ENCODE measurements at regions not wholly inside any gene's neighbourhood (a gene's known extent, or its start where the extent isn't known, plus 50 kb on each side); places are given as distances from the start of the nearest gene placed in this dataset.
A peak's percentile ranks its signal among the peaks of the same experiment; 100 is the strongest.

- ATAC-seq (ENCODE audit: low read depth): 0 out of 3 replicates have a peak, but pooled peaks have one; percentile 17
- Histone ChIP-seq H3K36me3 (ENCODE audit: low read depth) (no peaks in the 10 kb centered on the region), H3K4me3 (ENCODE audit: severe bottlenecking) (no peak overlapping the region), H3K4me1 (ENCODE audit: insufficient read depth, poor library complexity, severe bottlenecking) (no peaks in the 10 kb centered on the region), H3K27ac (ENCODE audit: poor library complexity, severe bottlenecking) (no peak overlapping the region), H3K27me3 (ENCODE audit: insufficient read depth, poor library complexity, severe bottlenecking) (no peaks in the 10 kb centered on the region), H3K9me3 (ENCODE audit: severe bottlenecking) (no peaks in the 10 kb centered on the region)
- DNase-seq (ENCODE audit: low spot score): no peak
- no peak for TF ChIP-seq CTCF (IDR thresholded peaks at IDR 0.05; ENCODE audit: poor library complexity, severe bottlenecking)
Observed at GRCh38 chr18:68489013-68489792, 225.7 kb downstream of the TMX3 start.

- Histone ChIP-seq H3K4me3 (ENCODE audit: severe bottlenecking) (no peak overlapping the region), H3K27me3 (ENCODE audit: insufficient read depth, poor library complexity, severe bottlenecking) (no peaks in the 10 kb centered on the region), H3K36me3 (ENCODE audit: low read depth) (no peaks in the 10 kb centered on the region), H3K4me1 (ENCODE audit: insufficient read depth, poor library complexity, severe bottlenecking) (no peaks in the 10 kb centered on the region), H3K27ac (ENCODE audit: poor library complexity, severe bottlenecking) (no peak overlapping the region), H3K9me3 (ENCODE audit: severe bottlenecking) (no peaks in the 10 kb centered on the region)
- TF ChIP-seq CTCF (IDR thresholded peaks at IDR 0.05; ENCODE audit: poor library complexity, severe bottlenecking): no peak
- DNase-seq (ENCODE audit: low spot score) (no peak), ATAC-seq (ENCODE audit: low read depth) (peak; percentile 69)
Observed at GRCh38 chr18:68484241-68484640, 230.7 kb downstream of the TMX3 start.

GRCh38 chr18:68482815-68483214 is 232.1 kb downstream of the TMX3 start:
- TF ChIP-seq CTCF (IDR thresholded peaks at IDR 0.05; ENCODE audit: poor library complexity, severe bottlenecking): no peak
- Histone ChIP-seq H3K4me1 (ENCODE audit: insufficient read depth, poor library complexity, severe bottlenecking) (no peaks in the 10 kb centered on the region), H3K9me3 (ENCODE audit: severe bottlenecking) (no peaks in the 10 kb centered on the region), H3K27ac (ENCODE audit: poor library complexity, severe bottlenecking) (no peak overlapping the region), H3K4me3 (ENCODE audit: severe bottlenecking) (no peak overlapping the region), H3K27me3 (ENCODE audit: insufficient read depth, poor library complexity, severe bottlenecking) (no peaks in the 10 kb centered on the region), H3K36me3 (ENCODE audit: low read depth) (no peaks in the 10 kb centered on the region)
- ATAC-seq (ENCODE audit: low read depth) (no peak), DNase-seq (ENCODE audit: low spot score) (no peak)

- no peak for ATAC-seq (ENCODE audit: low read depth)
- TF ChIP-seq CTCF (IDR thresholded peaks at IDR 0.05; ENCODE audit: poor library complexity, severe bottlenecking): no peak
- no peak for DNase-seq (ENCODE audit: low spot score)
- H3K9me3 ChIP-seq (ENCODE audit: severe bottlenecking): no peaks in the 10 kb centered on the region
- no peaks in the 10 kb centered on the region for H3K27me3 ChIP-seq (ENCODE audit: insufficient read depth, poor library complexity, severe bottlenecking)
- H3K4me3 ChIP-seq (ENCODE audit: severe bottlenecking): no peak overlapping the region
- H3K4me1 ChIP-seq (ENCODE audit: insufficient read depth, poor library complexity, severe bottlenecking): no peaks in the 10 kb centered on the region
- no peak overlapping the region for H3K27ac ChIP-seq (ENCODE audit: poor library complexity, severe bottlenecking)
- H3K36me3 ChIP-seq (ENCODE audit: low read depth): no peaks in the 10 kb centered on the region
Observed at GRCh38 chr18:68480196-68480595, 234.7 kb downstream of the TMX3 start.

GRCh38 chr18:68478246-68478645 is 236.7 kb downstream of the TMX3 start:
- Histone ChIP-seq H3K4me1 (ENCODE audit: insufficient read depth, poor library complexity, severe bottlenecking) (no peaks in the 10 kb centered on the region), H3K4me3 (ENCODE audit: severe bottlenecking) (no peak overlapping the region), H3K27ac (ENCODE audit: poor library complexity, severe bottlenecking) (no peak overlapping the region), H3K27me3 (ENCODE audit: insufficient read depth, poor library complexity, severe bottlenecking) (no peaks in the 10 kb centered on the region), H3K9me3 (ENCODE audit: severe bottlenecking) (peaks cover 2% of the 10 kb centered on the region), H3K36me3 (ENCODE audit: low read depth) (no peaks in the 10 kb centered on the region)
- DNase-seq (ENCODE audit: low spot score) (no peak), ATAC-seq (ENCODE audit: low read depth) (no peak)
- no peak for TF ChIP-seq CTCF (IDR thresholded peaks at IDR 0.05; ENCODE audit: poor library complexity, severe bottlenecking)

All from RWPE2 (cell line).